HEK293T (cell line): ENCODE measurements at regions not wholly inside any gene's neighbourhood (a gene's known extent, or its start where the extent isn't known, plus 50 kb on each side); places are given as distances from the start of the nearest gene placed in this dataset.

ENCODE experiments used
- BHLHE40 ChIP-seq: fragments of 450-650 bp; IDR thresholded peaks from 2 replicates; pipeline ENCODE4 v1.6.1; 2016; ENCODE audit warnings: mild to moderate bottlenecking, moderate library complexity, borderline replicate concordance
- ELF4 ChIP-seq: fragments of 450-650 bp; IDR thresholded peaks from 2 replicates; pipeline ENCODE4 v1.6.1; 2017; ENCODE audit warnings: antibody characterized with exemption
- HDGF ChIP-seq: fragments of 450-650 bp; IDR thresholded peaks from 2 replicates; pipeline ENCODE4 v1.6.1; 2017; ENCODE audit warnings: antibody characterized with exemption, borderline replicate concordance
- L3MBTL2 ChIP-seq: fragments of 450-650 bp; conservative IDR thresholded peaks from 2 replicates; pipeline ENCODE4 v1.6.1; 2016; ENCODE audit warnings: mild to moderate bottlenecking
- LEF1 ChIP-seq: fragments of 450-650 bp; IDR thresholded peaks from 2 replicates; pipeline ENCODE4 v1.6.1; 2017; ENCODE audit warnings: mild to moderate bottlenecking, borderline replicate concordance
- NFRKB ChIP-seq: fragments of 450-650 bp; IDR thresholded peaks from 2 replicates; pipeline ENCODE4 v1.6.1; 2016; ENCODE audit warnings: mild to moderate bottlenecking, moderate library complexity
- SP1 ChIP-seq: fragments of 450-650 bp; IDR thresholded peaks from 2 replicates; pipeline ENCODE4 v1.6.1; 2017
- SUZ12 ChIP-seq: fragments of 450-650 bp; IDR thresholded peaks from 2 replicates; pipeline ENCODE4 v1.6.1; 2016; ENCODE audit warnings: mild to moderate bottlenecking
- TARDBP ChIP-seq: fragments of 450-650 bp; IDR thresholded peaks from 2 replicates; pipeline ENCODE4 v1.6.1; 2016

DNA sequence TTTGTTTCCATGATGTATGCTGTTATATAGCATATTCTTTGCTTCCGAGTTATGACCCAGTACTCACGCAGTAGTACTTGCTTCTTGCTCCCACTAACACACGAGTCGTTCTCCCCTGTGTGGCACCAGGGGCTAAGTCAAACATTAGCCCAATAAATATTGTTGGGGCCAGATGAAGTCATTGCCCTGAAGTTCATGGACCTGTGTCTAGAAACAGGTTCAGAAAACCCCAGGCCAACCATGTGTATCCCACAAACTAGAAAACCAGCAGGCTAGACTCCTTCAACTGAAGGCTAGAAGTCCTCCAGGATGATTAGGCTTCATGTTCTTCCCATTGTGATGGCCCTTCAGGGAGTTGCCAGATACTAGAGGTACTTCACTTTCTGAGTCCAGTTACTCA lies 198.2 kb upstream of the RBM19 start:
- TF ChIP-seq SP1 = no peak
- no peak for TF ChIP-seq ELF4
- no peak for TF ChIP-seq LEF1
- no peak for TF ChIP-seq SUZ12
- no peak for TF ChIP-seq L3MBTL2
- no peak for TF ChIP-seq TARDBP
- no peak for TF ChIP-seq BHLHE40
- TF ChIP-seq NFRKB = no peak
- no peak for TF ChIP-seq HDGF
